Endodermal cell (in vitro differentiated cells): ENCODE measurements at regions not wholly inside any gene's neighbourhood (a gene's known extent, or its start where the extent isn't known, plus 50 kb on each side); places are given as distances from the start of the nearest gene placed in this dataset.

ENCODE experiments used
- DNase-seq: peaks from one replicate; pipeline ENCODE4 v3.0.0-alpha.2; 2017
- H3K27ac ChIP-seq: 2 replicates; pipeline ENCODE4 v1.5.1; 2013; ENCODE audit warnings: mild to moderate bottlenecking, low read depth, low read length, moderate library complexity
- H3K27me3 ChIP-seq: 2 replicates; pipeline ENCODE4 v1.6.1; 2013; ENCODE audit warnings: mild to moderate bottlenecking, low read length, moderate library complexity; ENCODE audit not compliant: insufficient read depth, control insufficient read depth, poor library complexity, severe bottlenecking
- H3K36me3 ChIP-seq: 2 replicates; pipeline ENCODE4 v1.7.0; 2013; ENCODE audit warnings: mild to moderate bottlenecking, low read length, moderate library complexity; ENCODE audit not compliant: control insufficient read depth, insufficient read depth
- H3K4me1 ChIP-seq: one replicate; pipeline ENCODE4 v1.7.0; 2013; ENCODE audit warnings: low read length; ENCODE audit not compliant: control insufficient read depth, insufficient read depth
- H3K4me3 ChIP-seq: 2 replicates; pipeline ENCODE4 v1.5.1; 2013; ENCODE audit warnings: mild to moderate bottlenecking, low read length, moderate library complexity
- H3K9ac ChIP-seq: 2 replicates; pipeline ENCODE4 v1.6.1; 2013; ENCODE audit warnings: mild to moderate bottlenecking, low read length, moderate library complexity; ENCODE audit not compliant: poor library complexity, severe bottlenecking; ENCODE audit errors: extremely low read depth
- H3K9me3 ChIP-seq: 2 replicates; pipeline ENCODE4 v1.6.1; 2013; ENCODE audit warnings: mild to moderate bottlenecking, low read length, moderate library complexity; ENCODE audit not compliant: control insufficient read depth
- H3K27ac Mint-ChIP-seq: 2 replicates; pipeline ENCODE4 v1.8.0; 2020; ENCODE audit warnings: mixed read lengths
- H3K27me3 Mint-ChIP-seq: 2 replicates; pipeline ENCODE4 v1.8.0; 2021; ENCODE audit warnings: mild to moderate bottlenecking, mixed read lengths; ENCODE audit not compliant: insufficient read depth
- H3K36me3 Mint-ChIP-seq: 2 replicates; pipeline ENCODE4 v1.8.0; 2020; ENCODE audit warnings: low read depth, mixed read lengths
- H3K4me1 Mint-ChIP-seq: 2 replicates; pipeline ENCODE4 v1.8.0; 2020; ENCODE audit warnings: mixed read lengths
- H3K4me3 Mint-ChIP-seq: 2 replicates; pipeline ENCODE4 v1.8.0; 2020; ENCODE audit warnings: mild to moderate bottlenecking, moderate library complexity, mixed read lengths
- H3K9me3 Mint-ChIP-seq: 2 replicates; pipeline ENCODE4 v1.8.0; 2020; ENCODE audit warnings: mild to moderate bottlenecking, mixed read lengths
- CTCF ChIP-seq: fragments of 200-600 bp; sonication (generic); conservative IDR thresholded peaks from 2 replicates; pipeline ENCODE4 v1.5.0; 2021; ENCODE audit warnings: antibody characterized with exemption, mild to moderate bottlenecking
- WGBS, 2 experiments: methylation state at CpG; one replicate each; pipeline versions ENCODE4 v1.1.5 to v1.1.7; 2013; ENCODE audit warnings: missing lambda C conversion rate in 2 of 2, mixed read lengths in 1 of 2; ENCODE audit not compliant: insufficient coverage in 1 of 2, insufficient read length in 1 of 2; 5-methylcytosine and 5-hydroxymethylcytosine counted together

- Histone ChIP-seq H3K36me3 (no peaks in the 10 kb centered on the region), H3K4me1 (no peaks in the 10 kb centered on the region), H3K27me3 (no peaks in the 10 kb centered on the region), H3K9ac (no peak overlapping the region), H3K9me3 (no peaks in the 10 kb centered on the region), H3K27ac (no peak overlapping the region), H3K4me3 (no peak overlapping the region)
- TF ChIP-seq CTCF: no peak
- 83% methylated on average over 3 of the region's 3 CpGs; no CpG with 5 or more reads in 1 of the 2 experiments for WGBS, 2 experiments
- peaks cover 26% of the 10 kb centered on the region for H3K4me1 Mint-ChIP-seq
- H3K36me3 Mint-ChIP-seq: no peaks in the 10 kb centered on the region
- no peak for DNase-seq
- no peak overlapping the region for H3K4me3 Mint-ChIP-seq
- no peaks in the 10 kb centered on the region for H3K9me3 Mint-ChIP-seq
- no peaks in the 10 kb centered on the region for H3K27me3 Mint-ChIP-seq
- H3K27ac Mint-ChIP-seq: no peak overlapping the region
These were observed 394.8 kb downstream of the LRFN5 start for GRCh38 chr14:42001431-42001830.

- Histone ChIP-seq H3K4me1 (no peaks in the 10 kb centered on the region), H3K27ac (no peak overlapping the region), H3K4me3 (no peak overlapping the region), H3K27me3 (no peaks in the 10 kb centered on the region), H3K9me3 (no peaks in the 10 kb centered on the region), H3K36me3 (no peaks in the 10 kb centered on the region), H3K9ac (no peak overlapping the region)
- no peak for TF ChIP-seq CTCF
- Mint-ChIP-seq H3K36me3 (no peaks in the 10 kb centered on the region), H3K4me1 (peaks cover 26% of the 10 kb centered on the region), H3K27me3 (no peaks in the 10 kb centered on the region), H3K4me3 (no peak overlapping the region), H3K9me3 (no peaks in the 10 kb centered on the region), H3K27ac (no peak overlapping the region)
- WGBS, 2 experiments: 88% methylated on average over 1 of the region's 1 CpG; no CpG with 5 or more reads in 1 of the 2 experiments
- no peak for DNase-seq
These were observed 393.8 kb downstream of the LRFN5 start for GRCh38 chr14:42000450-42000849.

GRCh38 chr14:41993687-41994086 is 387.0 kb downstream of the LRFN5 start:
- no peaks in the 10 kb centered on the region for H3K9me3 Mint-ChIP-seq
- H3K36me3 ChIP-seq: no peaks in the 10 kb centered on the region
- H3K27ac Mint-ChIP-seq: no peak overlapping the region
- no peaks in the 10 kb centered on the region for H3K36me3 Mint-ChIP-seq
- H3K27me3 ChIP-seq: no peaks in the 10 kb centered on the region
- no peak for TF ChIP-seq CTCF
- DNase-seq: no peak
- H3K4me1 ChIP-seq: no peaks in the 10 kb centered on the region
- H3K4me3 ChIP-seq: no peak overlapping the region
- no peak overlapping the region for H3K27ac ChIP-seq
- H3K9me3 ChIP-seq: no peaks in the 10 kb centered on the region
- H3K9ac ChIP-seq: no peak overlapping the region
- WGBS, 2 experiments: 92 to 100% methylated on average over 1 of the region's 1 CpG
- no peaks in the 10 kb centered on the region for H3K27me3 Mint-ChIP-seq
- H3K4me3 Mint-ChIP-seq: no peak overlapping the region
- peaks cover 4% of the 10 kb centered on the region for H3K4me1 Mint-ChIP-seq
